ENCODE measurements at regions not wholly inside any gene's neighbourhood (a gene's known extent, or its start where the extent isn't known, plus 50 kb on each side); places are given as distances from the start of the nearest gene placed in this dataset.

DNA sequence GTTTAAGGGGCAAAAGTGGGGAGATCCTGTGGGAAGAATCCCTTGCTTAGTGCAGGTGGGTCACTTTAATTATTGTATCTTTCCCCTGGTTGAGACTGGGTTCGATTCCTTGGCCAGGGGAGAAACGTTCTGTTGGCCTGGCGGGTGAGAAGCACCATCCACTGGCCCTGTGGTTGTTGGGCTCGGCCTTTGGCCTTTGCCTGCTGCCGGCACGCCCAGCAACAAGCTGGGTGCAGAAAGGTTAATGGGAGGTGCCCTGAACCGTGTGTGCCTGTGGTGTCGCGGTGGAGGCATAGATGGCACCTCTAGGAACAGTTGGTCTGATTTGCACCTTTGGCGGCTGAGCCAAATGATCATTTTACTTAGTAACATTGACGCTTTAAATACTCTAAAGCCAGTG is 363.6 kb upstream of the CNTNAP2 start:
- H3K4me2 ChIP-seq (ENCODE audit: insufficient read depth, low read length): no peak overlapping the region
- H4K20me1 ChIP-seq (ENCODE audit: insufficient read depth, low read length): no peaks in the 10 kb centered on the region
- no peaks in the 10 kb centered on the region for H3K79me2 ChIP-seq (ENCODE audit: insufficient read depth, low read length)
- H3K36me3 ChIP-seq (ENCODE audit: insufficient read depth, low read length): no peaks in the 10 kb centered on the region
- no peak overlapping the region for H3K27ac ChIP-seq (ENCODE audit: low read depth, low read length)
- H3K9me3 ChIP-seq (ENCODE audit: low read depth, low read length): peaks cover 2% of the 10 kb centered on the region
- no peak for DNase-seq (ENCODE audit: insufficient read length, low spot score, missing footprints)
- H2AFZ ChIP-seq (ENCODE audit: low read length): no peak overlapping the region
- H3K27me3 ChIP-seq (ENCODE audit: insufficient read depth, low read length): no peaks in the 10 kb centered on the region
- TF ChIP-seq, protein P1, sequence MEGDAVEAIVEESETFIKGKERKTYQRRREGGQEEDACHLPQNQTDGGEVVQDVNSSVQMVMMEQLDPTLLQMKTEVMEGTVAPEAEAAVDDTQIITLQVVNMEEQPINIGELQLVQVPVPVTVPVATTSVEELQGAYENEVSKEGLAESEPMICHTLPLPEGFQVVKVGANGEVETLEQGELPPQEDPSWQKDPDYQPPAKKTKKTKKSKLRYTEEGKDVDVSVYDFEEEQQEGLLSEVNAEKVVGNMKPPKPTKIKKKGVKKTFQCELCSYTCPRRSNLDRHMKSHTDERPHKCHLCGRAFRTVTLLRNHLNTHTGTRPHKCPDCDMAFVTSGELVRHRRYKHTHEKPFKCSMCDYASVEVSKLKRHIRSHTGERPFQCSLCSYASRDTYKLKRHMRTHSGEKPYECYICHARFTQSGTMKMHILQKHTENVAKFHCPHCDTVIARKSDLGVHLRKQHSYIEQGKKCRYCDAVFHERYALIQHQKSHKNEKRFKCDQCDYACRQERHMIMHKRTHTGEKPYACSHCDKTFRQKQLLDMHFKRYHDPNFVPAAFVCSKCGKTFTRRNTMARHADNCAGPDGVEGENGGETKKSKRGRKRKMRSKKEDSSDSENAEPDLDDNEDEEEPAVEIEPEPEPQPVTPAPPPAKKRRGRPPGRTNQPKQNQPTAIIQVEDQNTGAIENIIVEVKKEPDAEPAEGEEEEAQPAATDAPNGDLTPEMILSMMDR (IDR thresholded peaks at IDR 0.05; ENCODE audit: extremely low read depth, low read depth, low read length): no peak
- H3K4me1 ChIP-seq (ENCODE audit: insufficient read depth, low read length): no peaks in the 10 kb centered on the region
- H3K4me3 ChIP-seq (ENCODE audit: insufficient read depth, low read length): no peak overlapping the region

DNA sequence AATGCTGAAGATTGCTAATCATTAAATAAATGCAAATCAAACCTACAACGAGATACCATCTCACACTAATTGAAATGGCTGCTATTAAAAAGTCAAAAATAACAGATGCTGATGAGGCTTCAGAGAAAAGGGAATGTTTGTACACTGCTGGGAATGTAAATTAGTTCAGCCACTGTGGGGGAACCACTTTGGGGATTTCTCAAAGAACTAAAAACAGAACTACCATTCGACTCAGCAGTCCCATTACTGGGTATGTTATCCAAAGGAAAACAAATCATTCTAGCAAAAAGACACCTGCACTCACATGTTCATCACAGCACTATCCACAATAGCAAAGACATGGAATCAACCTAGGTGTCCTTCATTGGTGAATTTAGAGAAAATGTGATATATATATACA is 379.0 kb upstream of the CNTNAP2 start:
- no peaks in the 10 kb centered on the region for H3K79me2 ChIP-seq (ENCODE audit: insufficient read depth, low read length)
- TF ChIP-seq, protein P1 (IDR thresholded peaks at IDR 0.05; ENCODE audit: extremely low read depth, low read depth, low read length): no peak
- H3K4me3 ChIP-seq (ENCODE audit: insufficient read depth, low read length): no peak overlapping the region
- H3K4me1 ChIP-seq (ENCODE audit: insufficient read depth, low read length): no peaks in the 10 kb centered on the region
- no peaks in the 10 kb centered on the region for H3K36me3 ChIP-seq (ENCODE audit: insufficient read depth, low read length)
- no peaks in the 10 kb centered on the region for H3K9me3 ChIP-seq (ENCODE audit: low read depth, low read length)
- H4K20me1 ChIP-seq (ENCODE audit: insufficient read depth, low read length): no peaks in the 10 kb centered on the region
- no peak overlapping the region for H3K27ac ChIP-seq (ENCODE audit: low read depth, low read length)
- H3K27me3 ChIP-seq (ENCODE audit: insufficient read depth, low read length): no peaks in the 10 kb centered on the region
- no peak overlapping the region for H3K4me2 ChIP-seq (ENCODE audit: insufficient read depth, low read length)
- DNase-seq (ENCODE audit: insufficient read length, low spot score, missing footprints): no peak
- no peak overlapping the region for H2AFZ ChIP-seq (ENCODE audit: low read length)

DNA sequence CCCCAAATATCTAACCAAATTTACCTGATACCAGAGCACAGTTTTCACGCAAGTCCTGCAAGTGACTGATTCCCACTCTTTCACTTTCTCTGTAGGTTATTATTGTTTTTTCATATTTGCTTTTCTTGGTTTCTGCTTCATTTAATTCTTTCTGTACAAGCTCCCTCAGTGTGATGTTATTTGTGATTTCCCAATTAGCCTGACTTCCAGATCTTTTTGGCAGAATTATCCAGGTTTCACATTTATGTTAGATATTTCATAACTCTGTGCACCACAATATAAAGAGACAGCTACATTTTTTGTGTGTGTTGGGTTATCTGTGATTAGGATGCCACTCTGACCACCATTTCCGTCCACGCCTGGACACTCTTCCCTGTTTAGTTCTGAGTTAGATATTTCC is 381.5 kb upstream of the CNTNAP2 start:
- DNase-seq (ENCODE audit: insufficient read length, low spot score, missing footprints): no peak

DNA sequence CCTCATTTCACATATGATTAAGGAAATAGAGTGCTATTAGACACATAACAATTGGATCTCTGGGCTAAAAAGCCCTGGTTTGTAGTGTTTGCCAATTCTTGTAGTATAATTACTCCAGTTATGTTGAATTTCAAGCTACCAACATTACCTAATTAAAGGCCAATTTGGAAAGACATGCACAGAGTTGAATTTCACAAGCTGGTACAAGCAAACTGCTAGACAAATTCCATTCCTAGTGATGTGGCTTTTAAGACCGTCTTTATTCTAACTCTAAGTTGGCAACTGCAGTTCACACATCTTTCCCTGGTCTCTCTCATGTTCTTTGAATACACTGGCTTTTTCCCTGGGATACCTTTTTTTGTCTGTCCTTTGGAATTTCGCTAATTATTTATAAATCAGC is 384.1 kb upstream of the CNTNAP2 start:
- no peak for DNase-seq (ENCODE audit: insufficient read length, low spot score, missing footprints)
- Histone ChIP-seq H3K79me2 (ENCODE audit: insufficient read depth, low read length) (no peaks in the 10 kb centered on the region), H3K27ac (ENCODE audit: low read depth, low read length) (no peak overlapping the region), H2AFZ (ENCODE audit: low read length) (no peak overlapping the region), H3K9me3 (ENCODE audit: low read depth, low read length) (no peaks in the 10 kb centered on the region), H3K4me1 (ENCODE audit: insufficient read depth, low read length) (no peaks in the 10 kb centered on the region), H3K4me3 (ENCODE audit: insufficient read depth, low read length) (no peak overlapping the region), H4K20me1 (ENCODE audit: insufficient read depth, low read length) (no peaks in the 10 kb centered on the region), H3K36me3 (ENCODE audit: insufficient read depth, low read length) (no peaks in the 10 kb centered on the region), H3K27me3 (ENCODE audit: insufficient read depth, low read length) (no peaks in the 10 kb centered on the region), H3K4me2 (ENCODE audit: insufficient read depth, low read length) (no peak overlapping the region)
- TF ChIP-seq, protein P1 (IDR thresholded peaks at IDR 0.05; ENCODE audit: extremely low read depth, low read depth, low read length): no peak

More for the DNA sequence above, 381.5 kb upstream of the CNTNAP2 start:
- no peaks in the 10 kb centered on the region for H3K9me3 ChIP-seq (ENCODE audit: low read depth, low read length)
- no peaks in the 10 kb centered on the region for H3K4me1 ChIP-seq (ENCODE audit: insufficient read depth, low read length)
- H3K4me3 ChIP-seq (ENCODE audit: insufficient read depth, low read length): no peak overlapping the region
- no peaks in the 10 kb centered on the region for H3K79me2 ChIP-seq (ENCODE audit: insufficient read depth, low read length)
- H4K20me1 ChIP-seq (ENCODE audit: insufficient read depth, low read length): no peaks in the 10 kb centered on the region
- no peaks in the 10 kb centered on the region for H3K36me3 ChIP-seq (ENCODE audit: insufficient read depth, low read length)
- TF ChIP-seq, protein P1 (IDR thresholded peaks at IDR 0.05; ENCODE audit: extremely low read depth, low read depth, low read length): no peak
- H3K4me2 ChIP-seq (ENCODE audit: insufficient read depth, low read length): no peak overlapping the region
- no peak overlapping the region for H2AFZ ChIP-seq (ENCODE audit: low read length)
- no peaks in the 10 kb centered on the region for H3K27me3 ChIP-seq (ENCODE audit: insufficient read depth, low read length)
- no peak overlapping the region for H3K27ac ChIP-seq (ENCODE audit: low read depth, low read length)

All from osteoblast (primary cell).